ENCODE measurements at regions not wholly inside any gene's neighbourhood (a gene's known extent, or its start where the extent isn't known, plus 50 kb on each side); places are given as distances from the start of the nearest gene placed in this dataset.

- no TSS peak for BruUV-seq (replicated peaks)
- no peaks in the 10 kb centered on the region for H3K36me3 ChIP-seq (ENCODE audit: control insufficient read depth in 2 of 2, insufficient read depth in 2 of 2, low read length in 1 of 2)
- no peak overlapping the region for H3K27ac ChIP-seq (ENCODE audit: control insufficient read depth, insufficient read depth)
- no peaks in the 10 kb centered on the region for H3K4me1 ChIP-seq (ENCODE audit: control insufficient read depth, insufficient read depth, low read length)
- peaks cover 13 to 35% of the 10 kb centered on the region in 2 experiments for H3K27me3 ChIP-seq (replicated peaks in 1 of 2; ENCODE audit: control insufficient read depth in 2 of 2, insufficient read depth in 2 of 2, low read length in 1 of 2)
- SMC1A ChIA-PET (ENCODE audit: uncharacterized antibody, unreplicated experiment) = no interaction called here
- POLR2A ChIA-PET = no interaction called here
- FAIRE-seq = no peak
- TF ChIP-seq SREBF1 (IDR thresholded peaks at IDR 0.05; ENCODE audit: low read length) (no peak), ZBTB40 (IDR thresholded peaks at IDR 0.05; ENCODE audit: borderline replicate concordance) (no peak), PAX8 (IDR thresholded peaks at IDR 0.05) (no peak), RFX5 (IDR thresholded peaks at IDR 0.05; ENCODE audit: low read depth, low read length) (no peak), ZZZ3 (IDR thresholded peaks at IDR 0.05; ENCODE audit: control insufficient read depth, insufficient read length, low read depth) (no peak), RAD51 (IDR thresholded peaks at IDR 0.05) (no peak), NR2C1 (IDR thresholded peaks at IDR 0.05) (no peak), PBX3 (IDR thresholded peaks at IDR 0.05; ENCODE audit: insufficient replicate concordance, low read depth, low read length) (no peak), USF1 (IDR thresholded peaks at IDR 0.05; ENCODE audit: borderline replicate concordance, extremely low read length, insufficient read depth, low read depth, low read length) (no peak), ASH2L (IDR thresholded peaks at IDR 0.05; ENCODE audit: borderline replicate concordance, low read depth) (no peak), CHD4 (IDR thresholded peaks at IDR 0.05) (no peak), IKZF2 (IDR thresholded peaks at IDR 0.05) (no peak)
- TF ChIP-seq, protein P1, sequence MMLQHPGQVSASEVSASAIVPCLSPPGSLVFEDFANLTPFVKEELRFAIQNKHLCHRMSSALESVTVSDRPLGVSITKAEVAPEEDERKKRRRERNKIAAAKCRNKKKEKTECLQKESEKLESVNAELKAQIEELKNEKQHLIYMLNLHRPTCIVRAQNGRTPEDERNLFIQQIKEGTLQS (IDR thresholded peaks at IDR 0.05; ENCODE audit: borderline replicate concordance, extremely low read depth, low read depth, low read length) = no peak
- RAD21 ChIA-PET (ENCODE audit: unreplicated experiment) = no interaction called here
- WGBS (ENCODE audit: insufficient coverage, insufficient replicate concordance, low lambda C conversion rate, missing lambda C conversion rate) = 30% methylated on average over 13 of the region's 15 CpGs
- H3K79me2 ChIP-seq (ENCODE audit: control insufficient read depth, insufficient read depth, low read length) = no peaks in the 10 kb centered on the region
- no peak overlapping the region for H2AFZ ChIP-seq (ENCODE audit: control insufficient read depth, low read depth, low read length)
- H4K20me1 ChIP-seq (ENCODE audit: control insufficient read depth, insufficient read depth) = no peaks in the 10 kb centered on the region
- no peaks in the 10 kb centered on the region; the same call in 2 of the 3 replicates for H3K9me3 ChIP-seq (replicated peaks; ENCODE audit: control insufficient read depth, insufficient read depth, low read length)
- no peak for DNase-seq (ENCODE audit: low read depth, low spot score)
- ATAC-seq = no peak
- no peak overlapping the region for H3K4me3 ChIP-seq
- CTCF ChIA-PET = no interaction called here
- in situ Hi-C loops (cut with MboI) (no loop called here), intact Hi-C loops (cut with micrococcal nuclease; ENCODE audit: unreplicated experiment) (no loop called here)
- H3K4me2 ChIP-seq (ENCODE audit: control insufficient read depth, insufficient read depth) = no peak overlapping the region
- H3K9ac ChIP-seq (ENCODE audit: control insufficient read depth, insufficient read depth, low read length) = no peak overlapping the region
Observed at GRCh38 chr5:73234204-73234555, 61.2 kb downstream of the TMEM174 start.
